Endodermal cell (in vitro differentiated cells): ENCODE measurements at regions not wholly inside any gene's neighbourhood (a gene's known extent, or its start where the extent isn't known, plus 50 kb on each side); places are given as distances from the start of the nearest gene placed in this dataset.

ENCODE experiments used
- DNase-seq: peaks from one replicate; pipeline ENCODE4 v3.0.0-alpha.2; 2017
- H3K27ac ChIP-seq: 2 replicates; pipeline ENCODE4 v1.5.1; 2013; ENCODE audit warnings: mild to moderate bottlenecking, low read depth, low read length, moderate library complexity
- H3K27me3 ChIP-seq: 2 replicates; pipeline ENCODE4 v1.6.1; 2013; ENCODE audit warnings: mild to moderate bottlenecking, low read length, moderate library complexity; ENCODE audit not compliant: insufficient read depth, control insufficient read depth, poor library complexity, severe bottlenecking
- H3K36me3 ChIP-seq: 2 replicates; pipeline ENCODE4 v1.7.0; 2013; ENCODE audit warnings: mild to moderate bottlenecking, low read length, moderate library complexity; ENCODE audit not compliant: control insufficient read depth, insufficient read depth
- H3K4me1 ChIP-seq: one replicate; pipeline ENCODE4 v1.7.0; 2013; ENCODE audit warnings: low read length; ENCODE audit not compliant: control insufficient read depth, insufficient read depth
- H3K4me3 ChIP-seq: 2 replicates; pipeline ENCODE4 v1.5.1; 2013; ENCODE audit warnings: mild to moderate bottlenecking, low read length, moderate library complexity
- H3K9ac ChIP-seq: 2 replicates; pipeline ENCODE4 v1.6.1; 2013; ENCODE audit warnings: mild to moderate bottlenecking, low read length, moderate library complexity; ENCODE audit not compliant: poor library complexity, severe bottlenecking; ENCODE audit errors: extremely low read depth
- H3K9me3 ChIP-seq: 2 replicates; pipeline ENCODE4 v1.6.1; 2013; ENCODE audit warnings: mild to moderate bottlenecking, low read length, moderate library complexity; ENCODE audit not compliant: control insufficient read depth
- H3K27ac Mint-ChIP-seq: 2 replicates; pipeline ENCODE4 v1.8.0; 2020; ENCODE audit warnings: mixed read lengths
- H3K27me3 Mint-ChIP-seq: 2 replicates; pipeline ENCODE4 v1.8.0; 2021; ENCODE audit warnings: mild to moderate bottlenecking, mixed read lengths; ENCODE audit not compliant: insufficient read depth
- H3K36me3 Mint-ChIP-seq: 2 replicates; pipeline ENCODE4 v1.8.0; 2020; ENCODE audit warnings: low read depth, mixed read lengths
- H3K4me1 Mint-ChIP-seq: 2 replicates; pipeline ENCODE4 v1.8.0; 2020; ENCODE audit warnings: mixed read lengths
- H3K4me3 Mint-ChIP-seq: 2 replicates; pipeline ENCODE4 v1.8.0; 2020; ENCODE audit warnings: mild to moderate bottlenecking, moderate library complexity, mixed read lengths
- H3K9me3 Mint-ChIP-seq: 2 replicates; pipeline ENCODE4 v1.8.0; 2020; ENCODE audit warnings: mild to moderate bottlenecking, mixed read lengths
- WGBS, 2 experiments: methylation state at CpG; one replicate each; pipeline versions ENCODE4 v1.1.5 to v1.1.7; 2013; ENCODE audit warnings: missing lambda C conversion rate in 2 of 2, mixed read lengths in 1 of 2; ENCODE audit not compliant: insufficient coverage in 1 of 2, insufficient read length in 1 of 2; 5-methylcytosine and 5-hydroxymethylcytosine counted together
- TF ChIP-seq, protein P1 (sequence below): fragments of 200-600 bp; sonication (generic); conservative IDR thresholded peaks from 2 replicates; pipeline ENCODE4 v1.5.0; 2021; ENCODE audit warnings: antibody characterized with exemption, mild to moderate bottlenecking

DNA sequence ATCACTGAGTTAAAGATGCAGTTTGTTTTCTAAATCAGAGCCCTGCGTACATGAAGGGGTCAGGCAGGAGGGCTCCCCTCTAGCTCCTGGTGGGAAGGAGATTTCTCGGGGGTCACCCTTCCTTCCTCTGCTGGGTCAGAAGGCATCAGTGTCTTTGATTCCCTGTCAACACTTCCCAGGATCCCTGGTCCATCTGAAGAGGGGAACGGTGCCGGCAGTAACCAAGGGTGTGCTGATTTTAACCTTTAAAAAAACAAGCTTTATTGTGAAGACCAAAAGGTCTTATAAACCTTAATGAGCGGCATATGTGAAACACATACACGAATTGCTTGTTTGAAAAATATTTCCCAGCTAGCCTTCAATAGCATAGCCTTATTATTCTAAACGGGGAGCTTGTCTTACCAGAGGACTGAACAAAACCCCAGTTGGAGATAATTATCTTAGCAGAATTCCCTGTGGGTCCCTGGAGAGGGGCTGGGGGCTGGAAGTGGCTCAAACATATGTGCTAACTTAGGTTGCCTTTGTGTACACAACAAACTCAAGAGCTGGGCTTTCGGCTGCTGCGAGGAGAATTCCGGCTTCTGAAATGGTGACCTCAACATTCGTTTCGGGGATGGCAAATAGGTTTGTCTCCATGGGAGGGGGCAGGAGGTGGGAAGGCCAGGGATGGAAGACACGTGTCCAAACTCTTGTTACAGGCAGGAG is 114.9 kb upstream of the MYCN start:
- WGBS, 2 experiments, result 59 to 81% methylated on average over 12 to 13 of the region's 13 CpGs
- H3K27ac ChIP-seq, result no peak overlapping the region
- no peaks in the 10 kb centered on the region for H3K9me3 ChIP-seq
- Mint-ChIP-seq H3K4me3 (no peak overlapping the region), H3K36me3 (no peaks in the 10 kb centered on the region), H3K4me1 (peaks cover 12% of the 10 kb centered on the region), H3K9me3 (no peaks in the 10 kb centered on the region), H3K27me3 (no peaks in the 10 kb centered on the region), H3K27ac (peak overlapping the region; percentile 68)
- peaks cover 5% of the 10 kb centered on the region for H3K27me3 ChIP-seq
- no peak overlapping the region for H3K4me3 ChIP-seq
- TF ChIP-seq, protein P1, sequence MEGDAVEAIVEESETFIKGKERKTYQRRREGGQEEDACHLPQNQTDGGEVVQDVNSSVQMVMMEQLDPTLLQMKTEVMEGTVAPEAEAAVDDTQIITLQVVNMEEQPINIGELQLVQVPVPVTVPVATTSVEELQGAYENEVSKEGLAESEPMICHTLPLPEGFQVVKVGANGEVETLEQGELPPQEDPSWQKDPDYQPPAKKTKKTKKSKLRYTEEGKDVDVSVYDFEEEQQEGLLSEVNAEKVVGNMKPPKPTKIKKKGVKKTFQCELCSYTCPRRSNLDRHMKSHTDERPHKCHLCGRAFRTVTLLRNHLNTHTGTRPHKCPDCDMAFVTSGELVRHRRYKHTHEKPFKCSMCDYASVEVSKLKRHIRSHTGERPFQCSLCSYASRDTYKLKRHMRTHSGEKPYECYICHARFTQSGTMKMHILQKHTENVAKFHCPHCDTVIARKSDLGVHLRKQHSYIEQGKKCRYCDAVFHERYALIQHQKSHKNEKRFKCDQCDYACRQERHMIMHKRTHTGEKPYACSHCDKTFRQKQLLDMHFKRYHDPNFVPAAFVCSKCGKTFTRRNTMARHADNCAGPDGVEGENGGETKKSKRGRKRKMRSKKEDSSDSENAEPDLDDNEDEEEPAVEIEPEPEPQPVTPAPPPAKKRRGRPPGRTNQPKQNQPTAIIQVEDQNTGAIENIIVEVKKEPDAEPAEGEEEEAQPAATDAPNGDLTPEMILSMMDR, result no peak
- H3K9ac ChIP-seq, result no peak overlapping the region
- DNase-seq, result no peak
- no peaks in the 10 kb centered on the region for H3K36me3 ChIP-seq
- H3K4me1 ChIP-seq, result no peaks in the 10 kb centered on the region

DNA sequence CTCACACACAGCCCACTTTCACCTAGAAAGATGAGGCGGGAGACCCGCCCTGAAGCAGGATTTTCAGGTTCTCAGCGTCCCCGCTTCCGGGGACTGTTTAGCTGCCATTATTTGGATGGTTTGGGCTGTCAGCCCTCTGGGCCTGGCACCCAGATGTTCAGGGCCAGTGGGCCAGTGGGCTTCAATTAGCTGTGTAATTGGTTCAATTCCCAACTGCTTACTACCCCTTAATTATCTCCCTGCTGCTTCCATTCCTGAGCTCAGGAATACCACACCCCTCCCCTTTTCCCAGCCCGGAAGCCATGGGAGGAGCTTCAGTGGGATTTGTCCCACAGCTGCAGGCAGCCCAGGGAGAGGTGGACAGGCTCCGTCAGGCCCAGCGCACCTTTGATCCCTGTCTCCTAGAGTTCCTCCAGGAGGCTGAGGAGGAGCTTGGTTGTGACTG is 114.1 kb upstream of the MYCN start:
- no peaks in the 10 kb centered on the region for H3K36me3 Mint-ChIP-seq
- H3K9ac ChIP-seq, result no peak overlapping the region
- H3K27me3 ChIP-seq, result peaks cover 8% of the 10 kb centered on the region
- peak; percentile 89 for DNase-seq
- H3K27ac Mint-ChIP-seq, result no peak overlapping the region
- no peak overlapping the region for H3K27ac ChIP-seq
- no peaks in the 10 kb centered on the region for H3K9me3 Mint-ChIP-seq
- peaks cover 12% of the 10 kb centered on the region for H3K4me1 Mint-ChIP-seq
- H3K4me1 ChIP-seq, result no peaks in the 10 kb centered on the region
- H3K27me3 Mint-ChIP-seq, result no peaks in the 10 kb centered on the region
- WGBS, 2 experiments, result 33 to 69% methylated on average over 1 to 8 of the region's 8 CpGs
- no peak overlapping the region for H3K4me3 ChIP-seq
- no peak overlapping the region for H3K4me3 Mint-ChIP-seq
- TF ChIP-seq, protein P1, result no peak
- H3K9me3 ChIP-seq, result no peaks in the 10 kb centered on the region
- H3K36me3 ChIP-seq, result no peaks in the 10 kb centered on the region

DNA sequence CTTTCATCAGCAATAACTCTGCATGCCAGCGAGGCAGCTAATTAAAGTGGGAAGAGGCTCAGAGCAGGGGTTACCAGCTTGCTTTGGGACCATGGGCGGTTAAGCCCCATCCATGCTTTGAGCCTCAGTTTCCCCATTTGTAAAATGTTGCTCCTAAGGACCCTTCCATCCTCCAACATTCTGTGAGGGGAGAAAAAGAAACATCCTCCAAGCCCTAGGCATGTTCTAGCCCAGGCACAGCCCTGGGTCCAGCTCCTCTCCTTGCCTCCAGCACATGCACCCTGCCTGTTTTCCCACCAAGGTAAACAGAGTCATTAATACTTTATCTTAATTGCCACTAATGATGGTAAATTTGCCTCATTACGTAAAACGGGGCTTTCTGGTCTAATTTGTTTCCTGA is 113.3 kb upstream of the MYCN start:
- no peak overlapping the region for H3K27ac Mint-ChIP-seq

More for the DNA sequence above, 113.3 kb upstream of the MYCN start:
- TF ChIP-seq, protein P1, result no peak
- Histone ChIP-seq H3K4me1 (no peaks in the 10 kb centered on the region), H3K27me3 (peaks cover 15% of the 10 kb centered on the region), H3K9me3 (no peaks in the 10 kb centered on the region), H3K4me3 (no peak overlapping the region), H3K9ac (no peak overlapping the region), H3K36me3 (no peaks in the 10 kb centered on the region), H3K27ac (no peak overlapping the region)
- WGBS, 2 experiments, result 89 to 100% methylated on average over 3 to 4 of the region's 4 CpGs
- Mint-ChIP-seq H3K36me3 (no peaks in the 10 kb centered on the region), H3K9me3 (no peaks in the 10 kb centered on the region), H3K4me1 (peaks cover 12% of the 10 kb centered on the region), H3K27me3 (no peaks in the 10 kb centered on the region), H3K4me3 (no peak overlapping the region)
- DNase-seq, result no peak
